Amniotic epithelial cell (primary cell): ENCODE measurements at regions not wholly inside any gene's neighbourhood (a gene's known extent, or its start where the extent isn't known, plus 50 kb on each side); places are given as distances from the start of the nearest gene placed in this dataset.

Experiments
- DNase-seq: peaks from one replicate; pipeline ENCODE4 v3.0.0-alpha.2; 2010; ENCODE audit warnings: low read depth

- peak; percentile 41 for DNase-seq
Observed at GRCh38 chrX:68894513-68895340, 65.9 kb downstream of the EFNB1 start.

- DNase-seq, result no peak
Observed at GRCh38 chrX:68894142-68894512, 65.3 kb downstream of the EFNB1 start.

- DNase-seq, result no peak
Observed at GRCh38 chrX:68892651-68893050, 63.8 kb downstream of the EFNB1 start.

- DNase-seq, result no peak
Observed at GRCh38 chrX:68892134-68892533, 63.3 kb downstream of the EFNB1 start.
